Right lobe of liver (tissue), 6 donors: ENCODE measurements at regions not wholly inside any gene's neighbourhood (a gene's known extent, or its start where the extent isn't known, plus 50 kb on each side); places are given as distances from the start of the nearest gene placed in this dataset.
A peak's percentile ranks its signal among the peaks of the same experiment; 100 is the strongest.

Source experiments
- ATAC-seq, 4 donors: fragments of 200-7000 bp; cut with Tn5 transposase; one replicate each; pipeline ENCODE4 v1.9.1; 2020; ENCODE audit warnings: mild to moderate bottlenecking in 4 of 4, moderate library complexity in 4 of 4
- DNase-seq, 3 donors: peaks; one replicate each; pipeline ENCODE4 v3.0.0-alpha.2; 2020
- H3K27ac ChIP-seq, 3 donors: fragments of 200-600 bp; one replicate each; pipeline ENCODE4 v1.8.0; 2022
- H3K27me3 ChIP-seq, 2 donors: fragments of 200-600 bp; one replicate each; pipeline ENCODE4 v1.8.0; 2022
- H3K36me3 ChIP-seq, 4 donors: fragments of 200-600 bp; sonication (generic) in 1 of 4; one replicate each; pipeline versions ENCODE4 v1.5.1 to v1.8.0; 2017 to 2022; ENCODE audit warnings: control low read depth in 1 of 4
- H3K4me1 ChIP-seq, 4 donors: fragments of 200-600 bp; sonication (generic) in 1 of 4; one replicate each; pipeline versions ENCODE4 v1.5.1 to v1.8.0; 2017 to 2022; ENCODE audit warnings: control low read depth in 1 of 4
- H3K4me3 ChIP-seq, 3 donors: fragments of 200-600 bp; one replicate each; pipeline ENCODE4 v1.8.0; 2022
- H3K9me3 ChIP-seq, 4 donors: fragments of 200-600 bp; sonication (generic) in 1 of 4; one replicate each; pipeline versions ENCODE4 v1.5.1 to v1.8.0; 2017 to 2022; ENCODE audit warnings: control low read depth in 1 of 4
- CTCF ChIP-seq, 4 donors: fragments of 200-600 bp in 3 of 4; fragments of 450-650 bp in 1 of 4; IDR thresholded peaks; one replicate each; pipeline versions ENCODE4 v1.5.1 to v1.8.0; 2016 to 2022; ENCODE audit warnings: antibody characterized with exemption in 4 of 4, mild to moderate bottlenecking in 2 of 4
- POLR2A ChIP-seq: fragments of 450-650 bp; IDR thresholded peaks from one replicate; pipeline ENCODE4 v1.6.1; 2017; ENCODE audit warnings: antibody characterized with exemption, mild to moderate bottlenecking
- WGBS: methylation state at CpG from one replicate; pipeline ENCODE4 v1.1.6; 2018; ENCODE audit warnings: low coverage, low lambda C conversion rate; ENCODE audit not compliant: insufficient coverage; ENCODE audit errors: missing lambda C conversion rate; 5-methylcytosine and 5-hydroxymethylcytosine counted together
- intact Hi-C, 2 donors: fragments of 100-400 bp; cut with DNase I; formaldehyde crosslinking; loops; one replicate each; pipeline versions ENCODE4 v1.11.2 to v1.14.1; 2022
- donor health status: DM: no; HTN: yes; CAD: no.
- donor health status: DM: no; HTN: no; CAD: no.
- donor health status: DM: no; HTN: no; CAD: no.
- donor health status: DM: no; HTN: yes; CAD: no.
- donor health status: DM: no; HTN: yes; CAD: no.

GRCh38 chr10:131692176-131692575 is 208.6 kb upstream of the PPP2R2D start:
- no peaks in the 10 kb centered on the region for H3K36me3 ChIP-seq
- H3K9me3 ChIP-seq: no peaks in the 10 kb centered on the region
- 49% methylated on average over 8 of the region's 12 CpGs for WGBS
- peak in 1 of 3 donors; percentile 35 for DNase-seq
- no peak overlapping the region for H3K4me3 ChIP-seq
- H3K27ac ChIP-seq: no peak overlapping the region
- no peaks in the 10 kb centered on the region for H3K27me3 ChIP-seq
- ATAC-seq: no peak
- intact Hi-C loops: no loop called here
- TF ChIP-seq CTCF (IDR thresholded peaks at IDR 0.05) (no peak), POLR2A (no peak)
- H3K4me1 ChIP-seq: no peaks in the 10 kb centered on the region

GRCh38 chr10:131692686-131693334 is 208.0 kb upstream of the PPP2R2D start:
- no peaks in the 10 kb centered on the region for H3K9me3 ChIP-seq
- 32% methylated on average over 6 of the region's 11 CpGs for WGBS
- ATAC-seq: no peak
- H3K4me1 ChIP-seq: no peaks in the 10 kb centered on the region
- no peak overlapping the region for H3K27ac ChIP-seq
- intact Hi-C loops: no loop called here
- no peaks in the 10 kb centered on the region for H3K36me3 ChIP-seq
- H3K4me3 ChIP-seq: no peak overlapping the region
- peak in 1 of 3 donors; percentile 27 for DNase-seq
- H3K27me3 ChIP-seq: no peaks in the 10 kb centered on the region
- TF ChIP-seq POLR2A (no peak), CTCF (IDR thresholded peaks at IDR 0.05) (no peak)

GRCh38 chr10:131693766-131694165 is 207.0 kb upstream of the PPP2R2D start:
- no peaks in the 10 kb centered on the region for H3K27me3 ChIP-seq
- no peak overlapping the region for H3K27ac ChIP-seq
- H3K4me1 ChIP-seq: no peaks in the 10 kb centered on the region
- no peaks in the 10 kb centered on the region for H3K9me3 ChIP-seq
- DNase-seq (peak in 1 of 3 donors; percentile 30), ATAC-seq (no peak)
- H3K4me3 ChIP-seq: no peak overlapping the region
- WGBS: 69% methylated on average over 5 of the region's 8 CpGs
- intact Hi-C loops: no loop called here
- no peak for TF ChIP-seq POLR2A
- TF ChIP-seq CTCF (IDR thresholded peaks at IDR 0.05): no peak
- no peaks in the 10 kb centered on the region for H3K36me3 ChIP-seq

GRCh38 chr10:131694168-131694780 is 206.5 kb upstream of the PPP2R2D start:
- 63% methylated on average over 3 of the region's 11 CpGs for WGBS
- H3K4me1 ChIP-seq: no peaks in the 10 kb centered on the region
- intact Hi-C loops: no loop called here
- TF ChIP-seq CTCF (IDR thresholded peaks at IDR 0.05) (no peak), POLR2A (no peak)
- H3K27ac ChIP-seq: no peak overlapping the region
- H3K27me3 ChIP-seq: no peaks in the 10 kb centered on the region
- H3K36me3 ChIP-seq: no peaks in the 10 kb centered on the region
- ATAC-seq (no peak), DNase-seq (peak in 1 of 3 donors; percentile 37)
- no peak overlapping the region for H3K4me3 ChIP-seq
- no peaks in the 10 kb centered on the region for H3K9me3 ChIP-seq
